ENCODE measurements at regions not wholly inside any gene's neighbourhood (a gene's known extent, or its start where the extent isn't known, plus 50 kb on each side); places are given as distances from the start of the nearest gene placed in this dataset.
A peak's percentile ranks its signal among the peaks of the same experiment; 100 is the strongest.
"Not testable (repeated sequence)": the region's sequence is repeated elsewhere in the genome, so short reads cannot be mapped to it uniquely, and the experiment has no call there.

- intact Hi-C loops (cut with DNase I): no loop called here
- no peak for TF ChIP-seq CTCF (IDR thresholded peaks at IDR 0.05)
- H3K4me1 ChIP-seq: no peaks in the 10 kb centered on the region
- H3K27me3 ChIP-seq (ENCODE audit: insufficient read depth in 3 of 3, low read length in 2 of 3): no peaks in the 10 kb centered on the region
- ATAC-seq (no peak), DNase-seq (no peak)
- H3K36me3 ChIP-seq (ENCODE audit: insufficient read depth in 1 of 2, low read depth in 1 of 2): no peaks in the 10 kb centered on the region
- H3K9me3 ChIP-seq: peaks cover 12% of the 10 kb centered on the region
- H3K27ac ChIP-seq: no peak overlapping the region
- H3K4me3 ChIP-seq: no peak overlapping the region
Measured at GRCh38 chr20:48132834-48133233, 347.6 kb upstream of the SULF2 start.

- no peak for TF ChIP-seq CTCF (IDR thresholded peaks at IDR 0.05)
- WGBS, 3 donors: 25 to 35% (median 29%) methylated on average over 3 of the region's 3 CpGs
- Histone ChIP-seq H3K4me1 (no peaks in the 10 kb centered on the region), H3K36me3 (ENCODE audit: insufficient read depth in 1 of 2, low read depth in 1 of 2) (no peaks in the 10 kb centered on the region), H3K4me3 (no peak overlapping the region), H3K9me3 (peaks cover 12% of the 10 kb centered on the region), H3K27ac (no peak overlapping the region), H3K27me3 (ENCODE audit: insufficient read depth in 3 of 3, low read length in 2 of 3) (no peaks in the 10 kb centered on the region)
- no peak for ATAC-seq
- intact Hi-C loops (cut with DNase I): no loop called here
- DNase-seq: no peak
Measured at GRCh38 chr20:48131581-48131980, 346.3 kb upstream of the SULF2 start.

- no peak for DNase-seq
- Histone ChIP-seq H3K9me3 (peaks cover 12% of the 10 kb centered on the region), H3K4me1 (no peaks in the 10 kb centered on the region), H3K4me3 (no peak overlapping the region), H3K36me3 (ENCODE audit: insufficient read depth in 1 of 2, low read depth in 1 of 2) (no peaks in the 10 kb centered on the region), H3K27me3 (ENCODE audit: insufficient read depth in 3 of 3, low read length in 2 of 3) (peaks cover 0 to 4% (median 0%) of the 10 kb centered on the region in 3 donors), H3K27ac (no peak overlapping the region)
- peak in 2 of 4 donors; percentile 16 to 54 for ATAC-seq
- whole genome bisulfite sequencing, 3 donors: 36 to 65% (median 38%) methylated on average over 5 of the region's 5 CpGs
- no peak for TF ChIP-seq CTCF (IDR thresholded peaks at IDR 0.05)
- intact Hi-C loops (cut with DNase I): no loop called here
Measured at GRCh38 chr20:48129345-48129942, 344.2 kb upstream of the SULF2 start.

GRCh38 chr20:48128436-48128835 is 343.2 kb upstream of the SULF2 start:
- Histone ChIP-seq H3K36me3 (ENCODE audit: insufficient read depth in 1 of 2, low read depth in 1 of 2) (no peaks in the 10 kb centered on the region), H3K4me1 (no peaks in the 10 kb centered on the region), H3K27me3 (ENCODE audit: insufficient read depth in 3 of 3, low read length in 2 of 3) (peaks cover 0 to 4% (median 0%) of the 10 kb centered on the region in 3 donors), H3K9me3 (peaks cover 11% of the 10 kb centered on the region), H3K27ac (no peak overlapping the region), H3K4me3 (no peak overlapping the region)
- ATAC-seq: no peak
- WGBS, 3 donors: 29 to 50% (median 35%) methylated on average over 3 of the region's 3 CpGs
- intact Hi-C loops (cut with DNase I): no loop called here
- no peak for DNase-seq
- no peak for TF ChIP-seq CTCF (IDR thresholded peaks at IDR 0.05)

- not testable (repeated sequence) for ATAC-seq
- DNase-seq: peak in 1 of 2 donors; percentile 55
Measured at GRCh38 chr20:48127964-48128363, 342.7 kb upstream of the SULF2 start.

GRCh38 chr20:48127133-48127532 is 341.9 kb upstream of the SULF2 start:
- H3K4me1 ChIP-seq; ATAC-seq; H3K27me3 ChIP-seq (ENCODE audit: insufficient read depth in 3 of 3, low read length in 2 of 3); DNase-seq; intact Hi-C loops (cut with DNase I); H3K9me3 ChIP-seq; H3K4me3 ChIP-seq; H3K36me3 ChIP-seq (ENCODE audit: insufficient read depth in 1 of 2, low read depth in 1 of 2); H3K27ac ChIP-seq: not testable (repeated sequence)
- WGBS, 3 donors: 60 to 73% (median 63%) methylated on average over 10 to 13 of the region's 13 CpGs

More at GRCh38 chr20:48127964-48128363, 342.7 kb upstream of the SULF2 start:
- H3K36me3 ChIP-seq (ENCODE audit: insufficient read depth in 1 of 2, low read depth in 1 of 2); H3K4me1 ChIP-seq; intact Hi-C loops (cut with DNase I); H3K27ac ChIP-seq; H3K4me3 ChIP-seq; H3K27me3 ChIP-seq (ENCODE audit: insufficient read depth in 3 of 3, low read length in 2 of 3); H3K9me3 ChIP-seq: not testable (repeated sequence)
- 20 to 34% (median 33%) methylated on average over 10 of the region's 10 CpGs for WGBS, 3 donors
